Small intestine (tissue), 7 donors: ENCODE measurements at regions not wholly inside any gene's neighbourhood (a gene's known extent, or its start where the extent isn't known, plus 50 kb on each side); places are given as distances from the start of the nearest gene placed in this dataset.
A peak's percentile ranks its signal among the peaks of the same experiment; 100 is the strongest.

Source experiments
- DNase-seq, 2 donors: peaks; one replicate each; pipeline versions ENCODE4 v3.0.0 to v3.0.0-alpha.2; 2013
- FAIRE-seq: peaks from 2 replicates; lab custom pipeline; 2012; peaks lifted over from hg19 to GRCh38; lab: Jason Lieb, UNC
- H3K27ac ChIP-seq, 3 donors: one replicate each; pipeline ENCODE4 v1.5.1; 2013; ENCODE audit warnings: low read length in 2 of 3, mild to moderate bottlenecking in 2 of 3, control low read depth in 1 of 3, inconsistent platforms in 1 of 3, low read depth in 1 of 3, moderate library complexity in 1 of 3
- H3K27me3 ChIP-seq, 3 donors: one replicate each; pipeline ENCODE4 v1.6.1; 2013; ENCODE audit warnings: low read length in 3 of 3, inconsistent platforms in 1 of 3; ENCODE audit not compliant: control insufficient read depth in 3 of 3, insufficient read depth in 3 of 3
- H3K36me3 ChIP-seq, 3 donors: one replicate each; pipeline ENCODE4 v1.6.1; 2013; ENCODE audit warnings: low read length in 3 of 3, inconsistent platforms in 1 of 3, low read depth in 1 of 3, mild to moderate bottlenecking in 1 of 3, moderate library complexity in 1 of 3; ENCODE audit not compliant: control insufficient read depth in 3 of 3, insufficient read depth in 2 of 3
- H3K4me1 ChIP-seq, 3 donors: one replicate each; pipeline ENCODE4 v1.6.1; 2013; ENCODE audit warnings: low read length in 2 of 3, inconsistent platforms in 1 of 3, low read depth in 1 of 3, mild to moderate bottlenecking in 1 of 3, moderate library complexity in 1 of 3; ENCODE audit not compliant: control insufficient read depth in 3 of 3, insufficient read depth in 2 of 3
- H3K4me3 ChIP-seq, 3 donors: one replicate each; pipeline ENCODE4 v1.5.1; 2013; ENCODE audit warnings: low read length in 3 of 3, control low read depth in 1 of 3, inconsistent platforms in 1 of 3, low read depth in 1 of 3, mild to moderate bottlenecking in 1 of 3, moderate library complexity in 1 of 3
- H3K9me3 ChIP-seq, 2 donors: one replicate each; pipeline ENCODE4 v1.6.1; 2013; ENCODE audit warnings: low read depth in 1 of 2, low read length in 1 of 2; ENCODE audit not compliant: control insufficient read depth in 2 of 2, insufficient read depth in 1 of 2
- WGBS, 3 donors: extraction: QIAGEN DNeasy Blood & Tissue Kit; methylation state at CpG; one replicate each; pipeline ENCODE4 v1.1.7; 2013; 5-methylcytosine and 5-hydroxymethylcytosine counted together
- donor health status: healthy with polysubstance abuse.
- donor health status: control.
- donor health status: control.
- donor health status: Bipolar disorder and iron deficiency.
- donor health status: healthy.

DNA sequence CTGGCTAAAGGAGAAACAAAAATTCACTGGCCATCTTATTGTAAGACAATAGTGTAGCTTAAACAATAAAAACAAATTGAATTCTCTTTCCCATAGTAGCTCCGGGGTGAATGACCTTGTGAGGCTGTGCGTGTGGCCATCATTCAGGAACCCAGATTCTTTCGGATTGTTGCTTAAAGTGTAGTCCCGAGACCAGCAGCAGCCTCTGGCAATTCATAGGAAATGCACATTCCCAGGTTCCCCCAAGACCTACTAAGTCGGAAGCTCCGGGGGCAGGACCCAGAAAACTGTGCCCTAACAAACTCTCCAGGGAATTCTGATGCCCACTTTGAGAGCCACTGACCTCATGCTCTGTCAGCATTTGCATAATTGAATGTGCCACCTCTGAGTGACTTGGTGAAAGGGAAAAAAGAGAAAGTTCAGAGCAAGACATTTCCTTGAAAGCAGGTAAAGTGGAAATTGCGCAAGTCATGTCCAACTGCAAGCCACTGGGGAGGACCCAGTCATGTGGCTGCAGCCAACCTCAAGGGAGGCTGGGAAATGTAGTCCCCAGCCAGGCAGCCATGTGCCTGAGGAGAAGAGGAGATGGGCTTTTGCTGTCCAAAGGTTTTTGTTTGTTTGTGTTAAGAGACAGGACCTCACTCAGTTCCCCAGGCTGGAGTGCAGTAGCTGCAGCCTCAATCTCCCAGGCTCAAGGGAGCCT, 50.7 kb upstream of the PNMA8B start:
- H3K27me3 ChIP-seq: no peaks in the 10 kb centered on the region
- WGBS, 3 donors: 32 to 54% (median 40%) methylated on average over 7 of the region's 7 CpGs
- peak overlapping the region in 2 of 3 donors; percentile 27 to 39 for H3K4me3 ChIP-seq
- H3K9me3 ChIP-seq: peaks cover 0 to 19% of the 10 kb centered on the region in 2 donors
- H3K27ac ChIP-seq: no peak overlapping the region
- H3K4me1 ChIP-seq: no peaks in the 10 kb centered on the region
- FAIRE-seq (no peak), DNase-seq (peak; percentile 82 to 91)
- H3K36me3 ChIP-seq: no peaks in the 10 kb centered on the region

DNA sequence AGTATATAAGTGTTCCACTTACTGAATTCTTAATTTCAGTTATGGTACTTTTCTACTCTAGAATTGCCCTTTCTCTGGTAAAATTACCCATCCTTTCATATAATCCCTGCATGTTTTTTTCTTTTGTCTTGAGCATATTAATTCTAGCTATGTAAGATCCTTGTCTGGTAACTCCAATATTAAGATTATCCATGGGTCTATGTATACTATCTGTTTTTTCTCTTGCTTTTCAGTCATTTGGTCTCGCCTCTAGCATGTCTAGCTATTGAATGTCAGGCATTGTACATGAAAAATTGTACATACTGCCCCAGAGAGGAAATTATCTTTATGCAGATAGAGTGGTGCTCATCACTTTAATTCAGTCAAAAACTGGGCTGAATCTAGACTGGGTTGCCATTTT, 50.4 kb upstream of the CALM3 start:
- 73 to 84% (median 78%) methylated on average over 1 of the region's 1 CpG for WGBS, 3 donors
- FAIRE-seq: no peak
- no peak overlapping the region for H3K4me3 ChIP-seq

DNA sequence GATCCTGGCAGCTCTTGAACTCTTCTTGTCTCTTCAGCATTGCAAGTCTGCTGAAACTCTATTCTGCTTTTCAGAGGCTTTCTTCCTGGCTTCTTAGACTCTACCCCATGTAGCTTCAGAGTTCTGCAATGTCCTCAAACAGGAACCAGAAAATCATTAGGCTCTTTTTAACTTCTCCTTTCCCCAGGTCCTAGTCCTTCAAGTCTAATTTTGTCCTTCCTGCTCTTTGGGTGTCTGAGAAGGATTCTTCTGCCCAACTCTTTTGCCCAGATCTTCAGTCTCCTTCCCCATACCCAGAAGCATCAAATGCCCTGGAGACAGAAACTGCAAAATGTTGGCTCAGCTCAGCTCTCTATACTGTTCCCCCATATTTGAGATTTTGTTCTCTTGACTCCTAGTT, 50.0 kb upstream of the CALM3 start:
- DNase-seq: no peak
- Histone ChIP-seq H3K27me3 (no peaks in the 10 kb centered on the region), H3K4me1 (no peaks in the 10 kb centered on the region), H3K27ac (no peak overlapping the region), H3K9me3 (peaks cover 0 to 19% of the 10 kb centered on the region in 2 donors), H3K36me3 (no peaks in the 10 kb centered on the region), H3K4me3 (no peak overlapping the region)
- no peak for FAIRE-seq

More for the DNA sequence above, 50.4 kb upstream of the CALM3 start:
- H3K36me3 ChIP-seq: no peaks in the 10 kb centered on the region
- no peaks in the 10 kb centered on the region for H3K27me3 ChIP-seq
- no peak for DNase-seq
- H3K9me3 ChIP-seq: peaks cover 0 to 19% of the 10 kb centered on the region in 2 donors
- H3K4me1 ChIP-seq: no peaks in the 10 kb centered on the region
- H3K27ac ChIP-seq: no peak overlapping the region
